ENCODE measurements at regions not wholly inside any gene's neighbourhood (a gene's known extent, or its start where the extent isn't known, plus 50 kb on each side); places are given as distances from the start of the nearest gene placed in this dataset.
A peak's percentile ranks its signal among the peaks of the same experiment; 100 is the strongest.

DNA sequence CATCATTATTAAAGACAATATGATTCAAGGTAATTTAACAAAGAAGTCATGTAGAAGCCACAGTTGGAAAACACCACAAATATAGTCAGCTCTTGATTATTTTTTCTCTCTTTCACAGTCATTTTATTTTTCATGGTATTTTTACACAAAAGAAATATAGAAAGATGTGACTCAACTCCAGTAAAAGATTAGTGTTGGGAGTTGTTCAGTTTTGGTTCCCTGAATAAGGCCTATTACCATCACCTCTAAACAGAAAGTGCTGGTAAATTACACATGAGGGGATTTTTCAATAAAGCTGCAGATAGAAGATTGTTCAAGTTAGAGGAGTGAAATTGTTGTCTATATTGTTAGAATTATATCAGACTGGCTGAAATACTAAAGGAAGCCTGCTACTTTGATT, 107.0 kb downstream of the DDIT4L start:
- no peak for DNase-seq

DNA sequence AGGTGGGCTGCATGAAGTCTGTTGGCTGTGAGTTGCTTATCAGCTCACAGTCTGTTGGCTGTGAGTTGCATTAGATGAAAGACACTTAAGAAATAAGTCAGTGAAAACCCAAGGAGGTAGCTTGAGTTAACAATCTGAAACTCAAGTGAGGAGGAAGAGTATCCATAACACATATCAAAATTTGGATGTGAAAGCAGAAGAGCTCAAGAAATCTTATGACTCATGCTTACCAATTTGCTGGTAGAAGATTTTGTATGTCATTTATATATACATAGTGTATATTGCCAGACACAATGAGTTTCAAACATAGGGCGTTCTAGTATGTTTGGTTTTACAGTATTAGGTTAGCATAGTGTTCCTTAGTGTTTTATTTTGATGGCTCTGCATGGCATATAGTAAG, 107.4 kb downstream of the DDIT4L start:
- DNase-seq, result no peak

DNA sequence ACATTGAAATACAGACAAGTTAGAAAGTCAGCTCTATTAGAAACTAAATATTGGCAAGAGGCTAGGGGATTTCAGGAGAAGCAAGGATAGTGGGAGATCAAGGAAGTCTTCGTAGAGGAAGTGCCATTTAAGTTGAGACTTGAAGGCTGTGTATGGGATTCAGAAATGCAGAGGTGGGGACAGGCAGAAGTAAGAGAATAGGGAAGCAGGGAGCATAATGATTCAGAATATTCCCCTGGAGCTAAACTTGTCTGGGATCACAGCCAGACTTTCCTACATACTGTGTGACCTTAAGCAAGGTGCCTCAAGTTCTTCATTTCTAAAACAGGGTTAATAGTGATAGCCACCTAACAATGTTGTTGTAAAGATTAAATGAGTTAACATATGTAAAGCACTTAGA, 108.8 kb downstream of the DDIT4L start:
- DNase-seq, result no peak

DNA sequence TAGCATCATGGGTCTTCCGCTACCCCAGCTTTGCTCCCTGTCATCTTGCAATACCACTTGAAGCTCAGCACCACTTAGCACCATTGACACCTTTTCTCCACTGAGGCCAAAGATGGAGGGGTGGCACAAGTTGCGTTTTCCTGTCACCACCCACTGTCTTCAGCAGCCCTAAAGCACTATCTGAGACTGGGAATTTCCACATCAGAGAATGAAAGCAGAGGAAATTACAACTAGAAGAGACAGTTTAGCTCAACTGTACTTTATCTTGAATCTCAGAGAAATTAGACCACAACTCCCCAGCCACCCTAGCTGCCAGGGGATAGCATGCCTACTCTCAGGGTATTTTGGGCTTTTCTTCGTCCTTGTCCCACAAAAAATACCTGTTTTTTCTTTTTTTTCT, 111.0 kb downstream of the DDIT4L start:
- DNase-seq, result no peak

DNA sequence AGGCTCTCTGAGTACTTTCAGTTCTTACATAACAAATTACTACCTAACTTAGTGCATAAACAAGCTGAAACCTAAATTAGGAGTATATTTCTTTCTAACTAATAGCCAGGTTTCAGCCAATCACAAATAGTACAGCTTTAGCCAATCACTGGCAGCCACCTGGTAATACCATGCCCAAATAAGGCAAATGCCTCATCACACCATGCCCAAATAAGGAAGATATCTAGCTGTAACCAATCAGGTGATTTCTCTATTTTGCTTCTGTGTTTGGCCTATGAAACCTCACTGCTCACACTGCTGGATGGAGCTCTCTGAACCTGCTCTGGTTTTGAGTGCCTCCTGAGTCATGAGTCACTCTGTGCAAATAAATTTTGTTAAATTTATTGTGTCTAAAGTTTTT, 113.5 kb downstream of the DDIT4L start:
- DNase-seq, result no peak

DNA sequence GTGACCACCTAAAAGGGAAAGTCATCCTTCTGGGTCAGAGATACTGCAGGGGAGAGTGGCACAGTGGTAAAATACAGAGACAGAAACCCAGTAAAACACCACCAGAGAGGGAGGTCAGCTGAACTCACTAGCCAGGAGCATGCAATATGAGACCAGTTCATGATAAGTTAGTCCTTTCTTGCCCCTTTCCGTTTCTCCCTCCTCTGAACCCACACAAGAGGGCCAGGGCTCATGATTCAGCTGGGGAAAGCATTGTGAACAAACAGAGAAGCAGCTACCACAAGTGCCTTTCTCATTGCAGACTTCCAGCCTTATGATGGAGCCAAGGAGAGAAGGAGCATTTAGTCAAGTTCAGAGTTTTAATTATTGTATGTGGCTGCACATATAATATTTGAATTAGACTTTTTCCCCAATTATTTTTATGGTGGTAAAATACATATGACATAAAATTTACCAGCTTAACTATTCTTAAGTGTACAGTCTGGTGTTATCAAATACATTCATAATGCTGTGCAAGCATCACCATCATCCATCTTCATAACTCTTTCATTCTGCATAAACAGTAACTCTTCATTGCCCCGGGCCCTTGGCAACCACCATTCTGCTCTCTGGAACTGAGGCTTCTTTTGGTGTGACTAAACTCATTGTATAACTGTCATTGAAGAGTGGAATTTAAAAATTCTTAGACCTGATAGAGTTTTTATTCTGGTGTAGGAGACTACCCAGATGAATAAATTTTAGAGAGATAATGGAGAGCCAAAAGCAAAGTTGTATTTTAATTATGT, 114.6 kb downstream of the DDIT4L start:
- DNase-seq, result no peak

DNA sequence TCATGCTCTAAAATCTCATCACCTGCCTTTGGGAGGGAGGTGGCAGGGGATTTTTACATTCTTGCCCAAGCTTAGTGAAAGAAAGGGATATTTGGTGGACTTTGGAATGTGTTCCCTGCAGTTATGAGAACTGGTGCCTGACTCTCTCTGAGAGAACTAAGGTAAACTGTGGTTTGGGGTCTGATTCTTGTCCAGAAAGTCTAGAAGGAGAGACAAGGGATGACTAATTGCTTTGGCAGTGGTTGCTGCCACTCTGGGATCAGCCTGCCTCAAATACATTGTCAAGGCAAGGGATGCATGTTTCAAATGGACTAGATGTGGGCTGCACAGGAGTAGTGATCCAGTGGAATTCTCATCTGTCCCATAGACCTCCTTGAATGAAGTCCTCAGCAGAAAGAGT, 115.2 kb downstream of the DDIT4L start:
- no peak for DNase-seq

DNA sequence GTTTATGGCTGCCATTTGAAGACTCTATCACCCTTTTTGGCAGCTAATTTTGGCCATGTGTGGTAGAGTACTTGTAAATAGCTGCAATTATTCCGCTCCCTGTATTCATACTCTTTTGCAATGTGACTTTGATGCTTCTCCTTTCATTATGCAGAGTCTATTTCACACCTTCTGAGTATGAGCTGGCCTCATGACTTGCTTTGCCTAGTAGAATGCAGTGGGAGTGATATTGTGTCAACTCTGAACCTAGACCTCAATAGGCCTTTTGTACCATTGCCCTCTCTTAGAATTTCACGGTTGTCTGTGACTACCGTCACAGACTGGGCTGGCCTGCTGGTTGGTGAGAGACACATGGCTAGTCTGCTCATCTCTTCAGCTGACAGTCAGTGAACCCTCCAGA, 118.8 kb downstream of the DDIT4L start:
- DNase-seq, result no peak

DNA sequence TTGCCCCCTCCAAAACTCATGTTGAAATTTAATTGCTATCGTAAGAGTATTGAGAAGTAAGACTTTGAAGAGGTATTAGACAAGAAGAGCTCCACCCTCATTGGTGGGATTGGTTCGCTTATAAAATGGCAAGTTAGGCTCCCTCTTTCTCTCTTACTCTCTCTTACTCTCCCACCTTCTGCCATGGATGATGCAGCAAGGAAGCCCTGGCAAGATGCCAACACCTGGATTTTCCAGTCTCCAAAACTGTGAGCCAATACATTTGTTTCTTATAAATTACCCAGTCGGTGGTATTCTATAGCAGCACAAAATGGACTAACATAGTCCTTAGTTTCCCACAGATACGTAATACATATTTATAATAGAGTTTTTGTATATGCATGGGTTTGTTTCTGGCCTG, 119.4 kb downstream of the DDIT4L start:
- DNase-seq, result no peak

DNA sequence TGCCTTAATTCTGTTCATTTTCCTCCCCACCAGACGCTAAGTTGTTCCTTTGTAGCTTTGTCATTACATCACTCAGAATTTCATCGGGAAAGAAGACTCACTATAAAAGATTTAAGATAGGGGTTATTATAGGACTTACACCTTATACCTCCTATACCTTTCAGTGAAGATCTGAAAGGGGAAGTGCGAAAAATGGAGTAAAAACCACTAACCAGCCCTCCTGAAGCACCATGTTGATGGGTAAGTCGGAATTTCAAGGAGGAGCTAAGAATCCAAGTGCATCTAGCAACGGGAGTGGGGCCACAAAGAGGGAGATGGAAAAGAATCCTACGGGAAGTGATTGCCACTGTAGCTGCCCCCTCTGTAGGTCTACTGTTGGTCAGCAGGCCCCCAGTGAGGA, 119.1 kb upstream of the H2AZ1 start:
- DNase-seq, result no peak

DNA sequence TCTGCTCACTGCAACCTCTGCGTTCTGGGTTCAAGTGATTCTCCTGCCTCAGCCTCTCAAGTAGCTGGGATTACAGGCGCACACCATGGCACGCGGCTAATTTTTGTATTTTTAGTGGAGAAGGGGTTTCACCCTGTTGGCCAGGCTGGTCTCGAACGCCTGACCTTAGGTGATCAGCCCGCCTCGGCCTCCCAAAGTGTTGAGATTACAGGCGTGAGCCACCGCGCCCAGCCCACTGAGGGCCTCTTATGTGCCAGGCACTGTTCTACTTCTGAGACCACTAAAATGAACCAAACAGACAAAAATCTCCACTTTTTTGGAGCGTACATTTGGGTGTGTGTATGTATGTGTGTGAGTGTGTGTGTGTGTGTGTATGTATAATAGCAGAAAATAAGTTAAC, 117.2 kb upstream of the H2AZ1 start:
- DNase-seq, result no peak

DNA sequence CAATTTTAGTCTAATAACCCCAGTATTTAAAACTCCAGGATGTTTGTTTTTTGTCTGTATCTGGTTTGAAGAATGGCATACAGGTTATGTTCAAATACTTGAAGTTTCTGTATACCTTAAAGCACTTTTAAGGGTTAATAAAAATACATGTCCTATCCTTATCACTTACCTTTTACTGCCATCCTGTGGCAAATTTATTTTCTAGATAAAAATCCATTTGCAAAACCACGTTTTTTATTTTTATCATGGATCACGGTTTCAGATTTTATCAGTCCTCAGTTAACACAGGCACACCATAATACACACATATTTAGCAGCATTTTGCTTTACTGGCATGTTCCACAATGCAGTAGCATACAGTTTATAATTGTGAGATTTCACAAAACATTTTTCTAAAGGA, 113.3 kb upstream of the H2AZ1 start:
- no peak for DNase-seq

DNA sequence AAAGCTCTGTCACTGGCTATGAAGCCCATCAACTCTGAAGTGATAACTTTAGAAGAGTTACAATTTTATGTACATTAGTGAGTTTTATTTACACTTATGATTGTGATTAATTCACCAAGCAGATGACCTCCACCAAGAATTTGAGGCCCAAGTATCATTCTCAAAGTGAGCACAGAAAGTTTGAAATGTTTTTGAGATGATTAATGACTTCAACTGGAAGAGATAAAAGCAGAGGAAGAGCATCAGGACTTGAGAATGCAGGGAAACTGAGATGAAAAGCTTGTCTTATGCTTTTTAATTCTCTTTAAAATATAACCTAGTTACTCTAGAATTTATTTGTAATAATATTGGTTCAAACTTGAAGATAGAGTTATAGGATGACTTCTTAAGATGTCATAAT, 112.8 kb upstream of the H2AZ1 start:
- DNase-seq, result no peak

DNA sequence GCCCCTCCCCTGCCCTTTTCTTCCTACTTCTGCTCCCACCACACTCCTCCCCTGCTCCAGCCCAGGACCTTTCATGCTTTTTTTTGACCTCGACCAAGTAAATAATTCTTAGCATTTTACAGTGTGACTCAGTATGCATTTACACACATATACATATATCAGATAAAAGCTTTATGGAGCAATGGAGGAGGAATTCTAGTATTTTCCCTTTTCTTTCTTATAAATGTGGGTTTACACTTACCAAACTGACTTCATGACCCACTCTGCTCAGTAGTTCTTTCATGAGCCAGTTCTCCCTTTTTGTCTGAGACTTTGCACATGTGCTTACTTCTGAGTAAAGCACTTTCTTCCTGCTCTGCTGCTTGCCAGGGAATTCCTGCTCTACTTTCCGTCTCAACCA, 111.8 kb upstream of the H2AZ1 start:
- DNase-seq, result no peak

DNA sequence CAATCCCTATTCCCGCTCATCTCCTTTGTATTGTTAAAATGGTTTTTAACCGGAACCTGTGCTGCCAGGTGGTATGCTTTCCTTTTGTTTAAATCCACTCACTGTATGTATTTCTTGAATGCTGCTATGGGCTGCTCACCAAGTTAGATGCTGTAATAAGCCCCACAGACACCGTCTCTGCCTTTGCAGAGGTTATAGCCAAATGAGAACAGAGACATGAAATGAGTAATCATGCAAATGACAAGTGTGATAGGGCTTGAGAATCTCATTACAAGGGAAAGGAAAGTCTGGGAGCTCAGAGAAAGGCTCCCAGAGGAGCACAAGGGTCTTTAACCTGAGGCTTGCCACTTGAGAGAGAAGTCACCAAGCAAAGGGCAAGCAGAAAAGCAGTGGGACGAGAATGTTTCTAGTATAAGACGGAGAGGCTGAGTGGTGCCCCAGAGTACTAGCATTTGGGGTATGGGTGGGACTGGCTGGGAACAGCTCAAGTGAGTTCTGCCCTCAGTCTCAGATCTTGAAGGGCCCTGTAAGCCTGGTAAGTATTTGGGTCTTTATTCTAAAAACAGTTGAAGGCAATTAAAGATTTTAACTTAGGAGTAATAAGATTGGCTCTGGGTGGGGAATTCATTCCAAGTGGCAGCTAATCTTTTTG, 110.8 kb upstream of the H2AZ1 start:
- DNase-seq, result peak; percentile 21

DNA sequence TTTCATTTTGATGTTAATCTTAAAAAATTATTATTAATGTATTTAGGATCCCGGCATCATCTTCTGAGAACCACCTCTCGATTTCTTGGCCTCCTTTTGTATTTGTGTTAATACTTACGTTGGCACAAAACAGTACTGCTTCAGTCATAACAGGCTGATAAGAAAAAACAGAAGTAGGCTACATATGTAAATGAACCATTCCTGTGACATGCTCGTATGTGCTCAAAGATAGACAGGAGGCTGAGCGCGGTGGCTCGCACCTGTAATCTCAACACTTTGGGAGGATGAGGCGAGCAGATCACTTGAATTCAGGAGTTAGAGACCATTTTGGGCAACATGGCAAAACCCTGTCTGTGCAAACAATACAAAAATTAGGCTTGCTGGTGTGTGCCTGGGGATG, 109.4 kb upstream of the H2AZ1 start:
- DNase-seq, result no peak

DNA sequence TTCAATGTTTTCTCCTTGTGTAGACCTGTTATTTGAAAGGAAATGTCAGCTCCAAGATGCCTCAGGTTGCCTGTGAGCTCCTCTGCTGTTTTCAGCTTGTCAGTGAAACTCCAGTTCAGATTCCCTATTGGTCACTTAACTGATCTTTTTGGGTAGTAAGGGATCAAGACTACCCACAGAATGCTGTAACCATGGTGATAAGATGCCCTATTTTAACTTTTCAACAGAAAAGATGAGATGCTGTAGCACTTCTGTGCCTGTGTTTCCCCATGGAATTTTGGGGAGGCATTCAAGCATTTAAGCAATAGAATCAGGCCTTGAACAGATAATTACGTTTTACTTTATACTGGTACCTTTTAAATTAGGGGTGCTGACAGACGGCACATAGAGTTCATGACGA, 106.6 kb upstream of the H2AZ1 start:
- DNase-seq, result no peak

DNA sequence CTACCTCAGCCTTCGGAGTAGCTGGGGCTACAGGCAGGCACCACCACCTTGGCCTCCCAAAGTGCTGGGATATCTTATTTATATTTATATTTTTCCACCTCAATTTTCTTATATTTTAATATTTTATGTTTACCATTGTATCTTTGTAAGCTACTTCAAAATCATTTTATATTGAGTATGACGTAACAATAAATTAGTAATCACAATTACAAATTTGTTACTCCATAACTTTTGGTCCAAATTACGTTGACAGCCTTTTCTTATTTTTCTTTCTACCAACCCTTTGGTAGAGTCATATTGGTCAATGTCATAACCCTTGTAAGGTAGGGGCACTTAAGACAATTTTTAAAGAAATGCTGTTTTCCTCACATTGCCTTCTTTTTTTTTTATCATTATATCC, 104.0 kb upstream of the H2AZ1 start:
- DNase-seq, result no peak

DNA sequence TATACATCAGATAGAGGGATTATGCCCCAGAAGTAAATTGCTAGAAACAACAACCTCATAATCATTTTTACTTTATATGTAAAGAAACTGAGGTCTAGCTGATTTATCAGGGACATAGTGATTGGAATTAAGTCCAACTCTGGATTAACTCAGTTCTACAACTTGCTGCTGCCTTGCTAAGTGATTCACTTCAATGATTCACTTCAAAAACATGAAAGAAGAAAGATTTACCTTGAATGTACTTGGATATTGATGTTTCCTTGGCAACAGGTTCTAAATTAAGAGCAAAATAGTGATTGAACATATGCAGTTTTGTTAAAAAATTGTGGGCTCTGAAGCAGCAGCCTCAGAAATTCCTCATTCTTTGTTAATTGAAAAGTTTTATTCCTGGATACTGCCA, 99.8 kb upstream of the H2AZ1 start:
- no peak for DNase-seq

DNA sequence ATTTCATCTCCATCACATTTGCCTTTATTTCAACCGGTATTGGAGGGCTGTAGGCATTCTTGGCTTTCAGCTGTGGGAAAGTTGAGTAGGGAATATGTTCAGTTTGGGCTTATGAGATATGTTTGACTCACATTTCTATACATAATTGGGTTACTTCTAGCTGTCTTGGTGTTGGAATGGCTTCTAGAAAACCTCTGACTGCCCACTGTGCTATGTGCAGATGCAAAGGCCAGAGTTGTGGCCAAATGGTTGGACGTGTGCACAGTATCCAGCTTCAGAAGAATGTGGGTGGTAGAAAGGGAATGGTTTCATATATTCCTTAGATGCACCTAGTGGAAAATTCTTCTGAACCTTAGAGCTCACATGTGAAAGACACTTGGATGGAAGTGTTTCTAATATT, 92.6 kb upstream of the H2AZ1 start:
- DNase-seq, result no peak

DNA sequence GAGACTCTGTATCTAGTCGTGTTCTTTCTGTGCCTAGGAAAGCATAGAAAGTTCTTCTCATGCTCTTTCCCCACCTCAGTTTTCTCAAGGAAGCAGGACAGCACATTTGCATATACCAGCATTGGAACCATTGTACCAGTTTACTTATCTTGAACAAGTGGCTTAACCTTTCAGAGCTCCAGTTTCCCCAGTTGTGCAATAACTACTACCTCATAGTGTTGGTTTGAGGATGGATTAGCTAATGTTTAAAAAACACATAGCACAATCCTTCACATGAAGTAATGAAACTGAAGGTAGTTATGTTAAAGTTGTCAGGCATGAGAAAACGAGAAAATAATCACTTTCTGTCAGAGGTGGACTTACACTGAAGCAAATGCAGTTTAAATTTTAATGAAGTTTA, 92.2 kb upstream of the H2AZ1 start:
- no peak for DNase-seq

DNA sequence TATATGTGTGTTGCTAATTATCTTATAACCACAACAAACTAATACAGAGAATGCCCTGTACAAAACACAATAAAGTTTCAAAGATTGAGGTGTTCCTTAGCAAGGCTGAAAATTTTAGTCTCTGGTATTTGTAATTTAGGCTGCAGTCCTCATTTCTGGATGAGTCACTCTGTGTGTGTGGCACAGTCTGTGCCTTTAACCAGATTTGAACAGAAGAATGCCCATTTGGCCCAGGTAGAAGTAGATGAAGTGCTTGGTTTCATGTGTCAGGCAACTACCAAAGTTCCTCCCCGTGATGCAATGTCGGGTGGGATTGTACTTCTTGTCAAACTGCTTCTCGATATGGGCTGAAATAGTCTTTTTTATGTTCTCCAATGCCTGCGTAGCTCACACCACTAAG, 91.6 kb upstream of the H2AZ1 start:
- DNase-seq, result no peak

DNA sequence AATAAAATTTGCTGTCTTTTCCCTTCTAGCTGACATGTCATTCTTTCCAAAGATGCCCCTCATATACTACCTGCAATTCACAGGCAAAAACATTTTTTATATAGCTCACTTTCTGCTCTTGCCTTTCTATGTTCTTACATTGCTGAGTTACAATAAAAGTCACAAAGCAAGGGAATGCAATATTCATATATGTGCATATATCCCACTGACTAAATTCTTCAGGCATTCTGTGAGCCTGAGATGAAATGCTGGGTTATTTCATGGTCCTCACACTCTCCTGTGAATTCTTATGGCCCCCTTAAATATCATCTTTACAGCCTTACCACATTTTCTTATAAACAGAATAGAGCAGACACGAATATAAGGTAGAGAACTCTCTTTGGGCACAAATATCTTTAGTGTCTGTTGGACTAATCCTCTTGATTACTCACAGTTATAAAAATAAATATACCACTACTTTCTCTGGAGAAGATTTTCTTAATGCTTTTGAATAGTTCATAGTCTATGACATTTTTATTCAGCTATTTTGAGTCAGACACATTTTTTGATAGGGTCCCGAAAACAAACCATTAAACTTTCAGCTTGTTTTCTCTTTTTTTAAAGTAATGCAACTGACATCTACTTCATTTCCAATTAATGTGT, 84.1 kb upstream of the H2AZ1 start:
- no peak for DNase-seq

DNA sequence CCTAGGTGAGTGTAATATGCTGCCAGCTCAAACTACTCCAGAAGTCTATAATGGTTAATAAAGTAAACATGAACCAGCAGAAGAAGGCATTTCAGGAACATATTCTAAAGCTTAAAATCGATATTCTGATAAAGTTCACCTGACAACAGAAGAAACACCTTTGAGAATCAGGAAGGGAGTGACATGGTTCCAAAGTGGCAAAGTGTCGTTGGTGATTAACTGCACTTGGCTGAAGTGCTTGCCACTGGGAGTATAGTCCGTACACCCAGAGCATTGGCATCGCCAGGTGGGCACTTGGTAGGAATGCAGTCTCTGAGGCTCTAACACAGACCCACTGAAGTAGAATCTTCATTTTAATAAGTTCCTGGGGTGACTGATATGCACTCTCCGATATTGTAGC, 76.0 kb upstream of the H2AZ1 start:
- DNase-seq, result no peak

DNA sequence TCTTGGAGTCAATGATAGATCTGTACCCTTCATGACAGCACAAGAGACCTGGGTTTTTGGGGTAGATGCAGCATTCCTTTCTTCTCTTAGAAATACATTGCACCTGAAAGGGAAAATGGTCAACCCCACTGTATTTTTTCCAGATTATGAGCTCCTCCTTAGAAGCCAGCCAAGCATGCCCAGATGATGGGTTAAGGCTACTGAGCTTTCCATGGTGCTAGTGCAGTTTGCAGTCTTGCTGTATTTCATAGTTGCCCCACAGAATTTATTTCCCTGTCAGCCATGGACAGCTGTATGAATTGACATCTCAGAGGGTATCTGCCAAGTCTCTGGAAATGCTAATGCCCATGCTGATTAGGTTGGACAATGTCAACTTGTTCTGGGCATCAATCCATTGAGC, 73.7 kb upstream of the H2AZ1 start:
- no peak for DNase-seq
